ENCODE measurements at regions not wholly inside any gene's neighbourhood (a gene's known extent, or its start where the extent isn't known, plus 50 kb on each side); places are given as distances from the start of the nearest gene placed in this dataset.

GRCh38 chr7:67470256-67470751 lies 473.7 kb downstream of the TYW1 start:
- peaks cover 0 to 17% (median 4%) of the 10 kb centered on the region in 4 donors for H3K4me1 ChIP-seq
- no peak overlapping the region for H3K4me3 ChIP-seq
- H3K36me3 ChIP-seq, result no peaks in the 10 kb centered on the region
- H3K9me3 ChIP-seq, result peaks cover 0 to 6% (median under 1%) of the 10 kb centered on the region in 4 donors
- no peaks in the 10 kb centered on the region for H3K27me3 ChIP-seq
- WGBS, 5 donors, result 16 to 33% (median 25%) methylated on average over 6 of the region's 6 CpGs
- H3K27ac ChIP-seq, result peak overlapping the region in 2 of 5 donors; percentile 35 to 60
- peak in 1 of 2 donors; percentile 64 for DNase-seq
- intact Hi-C loops (cut with DNase I; ENCODE audit: low total_unique reads), result no loop called here
- TF ChIP-seq EP300 (IDR thresholded peaks at IDR 0.05) (no peak), POLR2AphosphoS5 (IDR thresholded peaks at IDR 0.05) (peak; percentile 18 to 77 (median 46))

GRCh38 chr7:67475293-67475692 lies 478.7 kb downstream of the TYW1 start:
- H3K36me3 ChIP-seq, result no peaks in the 10 kb centered on the region
- H3K4me3 ChIP-seq, result no peak overlapping the region
- intact Hi-C loops (cut with DNase I; ENCODE audit: low total_unique reads), result no loop called here
- DNase-seq, result no peak
- no peak for TF ChIP-seq EP300 (IDR thresholded peaks at IDR 0.05)
- no peak for TF ChIP-seq CTCF (IDR thresholded peaks at IDR 0.05)
- TF ChIP-seq POLR2AphosphoS5 (IDR thresholded peaks at IDR 0.05), result no peak
- no peaks in the 10 kb centered on the region for H3K27me3 ChIP-seq
- no peaks in the 10 kb centered on the region for H3K9me3 ChIP-seq
- WGBS, 5 donors, result 86 to 100% (median 96%) methylated on average over 1 of the region's 1 CpG
- peaks cover 0 to 10% (median 0%) of the 10 kb centered on the region in 4 donors for H3K4me1 ChIP-seq
- H3K27ac ChIP-seq, result no peak overlapping the region

- DNase-seq, result no peak
- intact Hi-C loops (cut with DNase I; ENCODE audit: low total_unique reads), result no loop called here
- Histone ChIP-seq H3K27me3 (no peaks in the 10 kb centered on the region), H3K36me3 (no peaks in the 10 kb centered on the region), H3K4me1 (no peaks in the 10 kb centered on the region), H3K9me3 (no peaks in the 10 kb centered on the region), H3K4me3 (no peak overlapping the region), H3K27ac (no peak overlapping the region)
- TF ChIP-seq POLR2AphosphoS5 (IDR thresholded peaks at IDR 0.05) (no peak), POLR2A (IDR thresholded peaks at IDR 0.05) (no peak), EP300 (IDR thresholded peaks at IDR 0.05) (no peak), CTCF (IDR thresholded peaks at IDR 0.05) (no peak)
- WGBS, 5 donors, result 63 to 75% (median 71%) methylated on average over 6 of the region's 6 CpGs
Observed at GRCh38 chr7:67478066-67478465, 481.4 kb downstream of the TYW1 start.

GRCh38 chr7:67484244-67484751 lies 487.7 kb downstream of the TYW1 start:
- DNase-seq, result peak; percentile 45 to 86
- TF ChIP-seq CTCF (IDR thresholded peaks at IDR 0.05), result peak in 5 of 7 experiments; percentile 29 to 68 (median 53)
- no peak for TF ChIP-seq EP300 (IDR thresholded peaks at IDR 0.05)
- TF ChIP-seq POLR2AphosphoS5 (IDR thresholded peaks at IDR 0.05), result no peak
- TF ChIP-seq POLR2A (IDR thresholded peaks at IDR 0.05), result no peak
- WGBS, 5 donors, result 1 to 3% (median 2%) methylated on average over 13 of the region's 13 CpGs
- peak overlapping the region; percentile 15 to 35 (median 26) for H3K4me3 ChIP-seq
- H3K27me3 ChIP-seq, result no peaks in the 10 kb centered on the region
- peaks cover 0 to 13% (median 5%) of the 10 kb centered on the region in 4 donors for H3K4me1 ChIP-seq
- H3K36me3 ChIP-seq, result no peaks in the 10 kb centered on the region
- H3K27ac ChIP-seq, result no peak overlapping the region
- H3K9me3 ChIP-seq, result no peaks in the 10 kb centered on the region
- intact Hi-C loops (cut with DNase I; ENCODE audit: low total_unique reads), result no loop called here

- no peak for DNase-seq
- TF ChIP-seq EP300 (IDR thresholded peaks at IDR 0.05) (no peak), CTCF (IDR thresholded peaks at IDR 0.05) (no peak)
- Histone ChIP-seq H3K4me1 (peaks cover 0 to 13% (median 5%) of the 10 kb centered on the region in 4 donors), H3K27me3 (no peaks in the 10 kb centered on the region), H3K4me3 (no peak overlapping the region), H3K36me3 (no peaks in the 10 kb centered on the region), H3K27ac (no peak overlapping the region), H3K9me3 (peaks cover 0 to 7% (median 0%) of the 10 kb centered on the region in 4 donors)
- WGBS, 5 donors, result 58 to 63% (median 59%) methylated on average over 3 of the region's 3 CpGs
- intact Hi-C loops (cut with DNase I; ENCODE audit: low total_unique reads), result no loop called here
Observed at GRCh38 chr7:67486401-67486800, 489.8 kb downstream of the TYW1 start.
